ENCODE measurements at regions not wholly inside any gene's neighbourhood (a gene's known extent, or its start where the extent isn't known, plus 50 kb on each side); places are given as distances from the start of the nearest gene placed in this dataset.

DNA sequence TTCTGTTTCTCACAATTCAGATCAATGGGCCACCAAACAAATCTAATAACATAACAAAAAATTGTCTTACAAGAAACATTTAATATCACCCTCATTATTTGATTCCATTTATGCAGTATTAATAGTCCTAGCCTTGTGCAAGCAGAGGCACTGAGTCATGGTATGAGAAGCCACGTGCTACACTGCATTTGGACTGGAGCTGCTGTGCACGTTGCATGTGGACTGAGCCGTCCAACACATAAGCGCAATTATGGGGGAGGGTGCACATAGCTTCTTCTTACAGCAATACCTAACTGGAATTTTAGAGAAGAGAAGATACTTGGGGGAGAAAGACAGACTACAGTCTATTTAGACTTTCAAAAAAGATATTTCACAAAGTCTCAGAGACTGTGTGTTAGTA, 329.6 kb upstream of the ID2 start:
- Histone ChIP-seq H3K9me3 (peaks cover 0 to 10% (median 0%) of the 10 kb centered on the region in 4 donors), H3K27ac (no peak overlapping the region), H3K36me3 (no peaks in the 10 kb centered on the region), H3K27me3 (no peaks in the 10 kb centered on the region), H3K4me1 (no peaks in the 10 kb centered on the region), H3K4me3 (no peak overlapping the region)
- no peak for DNase-seq
- 86 to 96% (median 92%) methylated on average over 4 of the region's 4 CpGs for WGBS, 5 donors
- intact Hi-C loops (cut with DNase I; ENCODE audit: low total_unique reads) = no loop called here
- TF ChIP-seq EP300 (IDR thresholded peaks at IDR 0.05) (no peak), POLR2AphosphoS5 (IDR thresholded peaks at IDR 0.05) (no peak), POLR2A (IDR thresholded peaks at IDR 0.05) (no peak)
- TF ChIP-seq, protein P1, sequence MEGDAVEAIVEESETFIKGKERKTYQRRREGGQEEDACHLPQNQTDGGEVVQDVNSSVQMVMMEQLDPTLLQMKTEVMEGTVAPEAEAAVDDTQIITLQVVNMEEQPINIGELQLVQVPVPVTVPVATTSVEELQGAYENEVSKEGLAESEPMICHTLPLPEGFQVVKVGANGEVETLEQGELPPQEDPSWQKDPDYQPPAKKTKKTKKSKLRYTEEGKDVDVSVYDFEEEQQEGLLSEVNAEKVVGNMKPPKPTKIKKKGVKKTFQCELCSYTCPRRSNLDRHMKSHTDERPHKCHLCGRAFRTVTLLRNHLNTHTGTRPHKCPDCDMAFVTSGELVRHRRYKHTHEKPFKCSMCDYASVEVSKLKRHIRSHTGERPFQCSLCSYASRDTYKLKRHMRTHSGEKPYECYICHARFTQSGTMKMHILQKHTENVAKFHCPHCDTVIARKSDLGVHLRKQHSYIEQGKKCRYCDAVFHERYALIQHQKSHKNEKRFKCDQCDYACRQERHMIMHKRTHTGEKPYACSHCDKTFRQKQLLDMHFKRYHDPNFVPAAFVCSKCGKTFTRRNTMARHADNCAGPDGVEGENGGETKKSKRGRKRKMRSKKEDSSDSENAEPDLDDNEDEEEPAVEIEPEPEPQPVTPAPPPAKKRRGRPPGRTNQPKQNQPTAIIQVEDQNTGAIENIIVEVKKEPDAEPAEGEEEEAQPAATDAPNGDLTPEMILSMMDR (IDR thresholded peaks at IDR 0.05) = no peak

DNA sequence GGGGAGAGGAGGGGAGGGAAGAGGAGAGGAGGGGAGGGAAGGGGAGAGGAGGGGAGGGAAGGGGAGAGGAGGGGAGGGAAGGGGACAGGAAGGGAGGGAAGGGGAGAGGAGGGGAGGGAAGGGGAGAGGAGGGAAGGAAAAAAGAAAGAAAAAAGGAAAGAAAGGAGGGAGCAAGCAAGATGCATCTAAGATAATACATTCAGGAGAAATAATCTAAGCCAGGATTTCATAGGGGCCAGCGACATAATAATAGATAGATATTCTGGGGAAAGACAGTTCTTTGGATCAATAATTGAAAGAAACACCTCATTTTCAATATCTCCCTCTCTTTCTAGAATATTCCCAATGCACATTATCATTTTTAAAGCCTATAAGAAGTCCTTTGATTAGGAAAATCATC, 328.9 kb upstream of the ID2 start:
- 98 to 100% (median 100%) methylated on average over 1 of the region's 1 CpG for WGBS, 5 donors
- DNase-seq = no peak
- no peak for TF ChIP-seq EP300 (IDR thresholded peaks at IDR 0.05)
- TF ChIP-seq, protein P1 (IDR thresholded peaks at IDR 0.05) = no peak
- TF ChIP-seq POLR2A (IDR thresholded peaks at IDR 0.05) = no peak
- no peak for TF ChIP-seq POLR2AphosphoS5 (IDR thresholded peaks at IDR 0.05)
- intact Hi-C loops (cut with DNase I; ENCODE audit: low total_unique reads) = no loop called here
- peaks cover 0 to 10% (median 0%) of the 10 kb centered on the region in 4 donors for H3K9me3 ChIP-seq
- H3K27ac ChIP-seq = no peak overlapping the region
- H3K4me1 ChIP-seq = no peaks in the 10 kb centered on the region
- no peaks in the 10 kb centered on the region for H3K36me3 ChIP-seq
- H3K27me3 ChIP-seq = no peaks in the 10 kb centered on the region
- H3K4me3 ChIP-seq = no peak overlapping the region

GRCh38 chr2:8355102-8355859, 326.6 kb upstream of the ID2 start:
- Histone ChIP-seq H3K36me3 (no peaks in the 10 kb centered on the region), H3K27ac (no peak overlapping the region), H3K27me3 (no peaks in the 10 kb centered on the region), H3K4me1 (no peaks in the 10 kb centered on the region), H3K4me3 (no peak overlapping the region), H3K9me3 (peaks cover 0 to 10% (median 0%) of the 10 kb centered on the region in 4 donors)
- 70 to 84% (median 73%) methylated on average over 7 of the region's 7 CpGs for WGBS, 5 donors
- intact Hi-C loops (cut with DNase I; ENCODE audit: low total_unique reads) = no loop called here
- TF ChIP-seq POLR2A (IDR thresholded peaks at IDR 0.05) = no peak
- TF ChIP-seq, protein P1 (IDR thresholded peaks at IDR 0.05) = no peak
- TF ChIP-seq EP300 (IDR thresholded peaks at IDR 0.05) = no peak
- no peak for TF ChIP-seq POLR2AphosphoS5 (IDR thresholded peaks at IDR 0.05)
- no peak for DNase-seq

GRCh38 chr2:8357738-8358518, 323.9 kb upstream of the ID2 start:
- intact Hi-C loops (cut with DNase I; ENCODE audit: low total_unique reads) = no loop called here
- Histone ChIP-seq H3K27me3 (no peaks in the 10 kb centered on the region), H3K4me1 (no peaks in the 10 kb centered on the region), H3K4me3 (no peak overlapping the region), H3K27ac (no peak overlapping the region), H3K9me3 (peaks cover 0 to 10% (median 0%) of the 10 kb centered on the region in 4 donors), H3K36me3 (no peaks in the 10 kb centered on the region)
- DNase-seq = no peak
- TF ChIP-seq POLR2A (IDR thresholded peaks at IDR 0.05) (no peak), POLR2AphosphoS5 (IDR thresholded peaks at IDR 0.05) (no peak), EP300 (IDR thresholded peaks at IDR 0.05) (no peak)
- TF ChIP-seq, protein P1 (IDR thresholded peaks at IDR 0.05) = no peak
- WGBS, 5 donors = 55 to 72% (median 68%) methylated on average over 8 of the region's 8 CpGs
